ENCODE measurements at regions not wholly inside any gene's neighbourhood (a gene's known extent, or its start where the extent isn't known, plus 50 kb on each side); places are given as distances from the start of the nearest gene placed in this dataset.

GRCh38 chrX:149283853-149284252, 221.3 kb downstream of the IDS start:
- Histone ChIP-seq H3K4me3 (no peak overlapping the region), H3K9me3 (no peaks in the 10 kb centered on the region), H3K27me3 (no peaks in the 10 kb centered on the region), H3K36me3 (no peaks in the 10 kb centered on the region), H3K27ac (no peak overlapping the region), H3K4me1 (no peaks in the 10 kb centered on the region)
- TF ChIP-seq POLR2A (IDR thresholded peaks at IDR 0.05), result no peak
- TF ChIP-seq CTCF (IDR thresholded peaks at IDR 0.05), result no peak
- no peak for TF ChIP-seq EP300 (IDR thresholded peaks at IDR 0.05)
- no peak for DNase-seq (ENCODE audit: low spot score in 2 of 2)

- DNase-seq (ENCODE audit: low spot score in 2 of 2), result no peak
- no peaks in the 10 kb centered on the region for H3K4me1 ChIP-seq
- H3K4me3 ChIP-seq, result no peak overlapping the region
- no peaks in the 10 kb centered on the region for H3K9me3 ChIP-seq
- H3K36me3 ChIP-seq, result no peaks in the 10 kb centered on the region
- no peaks in the 10 kb centered on the region for H3K27me3 ChIP-seq
- no peak overlapping the region for H3K27ac ChIP-seq
- no peak for TF ChIP-seq POLR2A (IDR thresholded peaks at IDR 0.05)
- TF ChIP-seq EP300 (IDR thresholded peaks at IDR 0.05), result no peak
- TF ChIP-seq CTCF (IDR thresholded peaks at IDR 0.05), result no peak
- WGBS, 2 donors, result 76 to 100% methylated on average over 1 of the region's 1 CpG
Observed at GRCh38 chrX:149282909-149283308, 222.2 kb downstream of the IDS start.

- no peak for DNase-seq (ENCODE audit: low spot score in 2 of 2)
- Histone ChIP-seq H3K4me3 (no peak overlapping the region), H3K9me3 (no peaks in the 10 kb centered on the region)
Observed at GRCh38 chrX:149280011-149280410, 225.1 kb downstream of the IDS start.

GRCh38 chrX:149275836-149276235, 229.3 kb downstream of the IDS start:
- TF ChIP-seq EP300 (IDR thresholded peaks at IDR 0.05) (no peak), CTCF (IDR thresholded peaks at IDR 0.05) (no peak), POLR2A (IDR thresholded peaks at IDR 0.05) (no peak)
- no peaks in the 10 kb centered on the region for H3K27me3 ChIP-seq
- WGBS, 2 donors, result 16 to 24% methylated on average over 2 of the region's 2 CpGs
- H3K27ac ChIP-seq, result no peak overlapping the region
- H3K4me3 ChIP-seq, result no peak overlapping the region
- no peak for DNase-seq (ENCODE audit: low spot score in 2 of 2)
- no peaks in the 10 kb centered on the region for H3K9me3 ChIP-seq
- no peaks in the 10 kb centered on the region for H3K4me1 ChIP-seq
- no peaks in the 10 kb centered on the region for H3K36me3 ChIP-seq

More at GRCh38 chrX:149280011-149280410, 225.1 kb downstream of the IDS start:
- TF ChIP-seq POLR2A (IDR thresholded peaks at IDR 0.05) (no peak), CTCF (IDR thresholded peaks at IDR 0.05) (no peak), EP300 (IDR thresholded peaks at IDR 0.05) (no peak)
- Histone ChIP-seq H3K4me1 (no peaks in the 10 kb centered on the region), H3K27ac (no peak overlapping the region), H3K27me3 (no peaks in the 10 kb centered on the region), H3K36me3 (no peaks in the 10 kb centered on the region)

- 71 to 82% methylated on average over 4 of the region's 4 CpGs for WGBS, 2 donors
Observed at GRCh38 chrX:149274516-149275105, 230.5 kb downstream of the IDS start.

More at GRCh38 chrX:149274516-149275105, 230.5 kb downstream of the IDS start:
- TF ChIP-seq CTCF (IDR thresholded peaks at IDR 0.05), result no peak
- no peak for TF ChIP-seq POLR2A (IDR thresholded peaks at IDR 0.05)
- no peak for TF ChIP-seq EP300 (IDR thresholded peaks at IDR 0.05)
- Histone ChIP-seq H3K36me3 (no peaks in the 10 kb centered on the region), H3K4me3 (no peak overlapping the region), H3K4me1 (no peaks in the 10 kb centered on the region), H3K27me3 (no peaks in the 10 kb centered on the region), H3K27ac (no peak overlapping the region), H3K9me3 (no peaks in the 10 kb centered on the region)
- no peak for DNase-seq (ENCODE audit: low spot score in 2 of 2)
